HT1080 (cell line): ENCODE measurements at regions not wholly inside any gene's neighbourhood (a gene's known extent, or its start where the extent isn't known, plus 50 kb on each side); places are given as distances from the start of the nearest gene placed in this dataset.

ENCODE experiments used
- DNase-seq: peaks from one replicate; pipeline ENCODE4 v3.0.0-alpha.2; 2015; ENCODE audit warnings: low read depth

DNA sequence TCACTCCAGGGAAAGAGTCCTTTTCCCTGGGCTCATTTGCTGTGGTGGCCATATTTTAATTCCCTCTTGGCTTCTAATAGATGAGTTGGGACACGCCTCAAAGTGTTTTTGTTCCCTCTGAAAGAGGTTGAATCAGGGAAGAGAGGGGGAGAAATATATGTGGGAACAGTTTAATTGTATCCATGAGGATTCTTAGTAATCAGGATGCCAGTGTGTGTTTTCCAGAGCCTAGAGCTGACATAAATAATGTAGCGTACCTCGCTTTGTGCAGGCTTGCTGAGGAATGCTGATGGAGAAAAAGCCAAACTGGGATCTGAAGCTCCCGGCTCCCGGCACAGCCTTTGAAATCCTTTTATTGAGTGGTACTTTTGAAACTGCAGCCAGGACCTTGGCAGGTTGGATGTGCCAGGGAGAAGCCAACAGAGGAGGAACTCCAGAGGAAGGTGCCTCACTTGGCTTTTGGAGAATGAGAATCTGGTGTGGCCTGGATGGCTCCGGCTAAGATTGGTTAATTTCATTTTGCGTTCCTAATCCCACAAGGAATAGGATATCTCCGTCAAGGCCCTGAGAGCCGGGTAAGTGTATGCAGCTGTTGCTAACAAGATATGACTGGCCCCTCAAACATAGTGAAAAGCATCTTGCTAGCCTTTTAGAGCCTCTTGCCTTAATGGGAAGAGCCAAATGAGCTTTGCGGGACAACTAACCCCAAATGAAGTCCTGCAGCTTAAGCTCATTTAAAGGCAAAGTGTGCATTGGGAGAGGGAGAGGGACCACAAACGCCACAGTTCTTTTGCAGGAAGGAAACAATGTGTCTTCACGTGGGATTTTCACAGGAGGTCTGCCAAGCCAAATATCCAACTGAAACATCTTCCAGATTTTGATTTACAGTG, 471.1 kb upstream of the WWC1 start:
- DNase-seq = no peak

GRCh38 chr5:167821151-167821550, 470.3 kb upstream of the WWC1 start:
- no peak for DNase-seq

GRCh38 chr5:167821669-167822068, 469.8 kb upstream of the WWC1 start:
- DNase-seq = no peak

DNA sequence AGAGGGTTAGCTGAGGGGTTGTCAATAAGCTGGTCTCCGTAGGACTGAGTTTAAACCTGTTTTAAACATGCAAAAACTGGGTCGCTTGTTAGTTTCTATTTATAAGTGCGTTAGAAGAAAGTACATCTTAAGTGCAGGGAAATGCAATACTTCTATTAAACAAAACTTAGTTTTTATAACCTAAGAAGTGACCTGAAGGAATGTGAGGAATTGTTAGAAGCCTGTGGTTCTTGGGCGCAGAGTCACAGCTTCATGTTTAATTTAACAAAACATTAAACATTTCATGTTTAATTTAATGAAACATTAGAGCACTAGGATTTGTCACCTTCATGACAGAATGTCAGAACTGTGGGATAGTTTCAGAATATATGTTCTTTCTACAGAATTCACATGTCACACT, 469.2 kb upstream of the WWC1 start:
- DNase-seq = no peak

GRCh38 chr5:167823405-167823804, 468.0 kb upstream of the WWC1 start:
- no peak for DNase-seq

DNA sequence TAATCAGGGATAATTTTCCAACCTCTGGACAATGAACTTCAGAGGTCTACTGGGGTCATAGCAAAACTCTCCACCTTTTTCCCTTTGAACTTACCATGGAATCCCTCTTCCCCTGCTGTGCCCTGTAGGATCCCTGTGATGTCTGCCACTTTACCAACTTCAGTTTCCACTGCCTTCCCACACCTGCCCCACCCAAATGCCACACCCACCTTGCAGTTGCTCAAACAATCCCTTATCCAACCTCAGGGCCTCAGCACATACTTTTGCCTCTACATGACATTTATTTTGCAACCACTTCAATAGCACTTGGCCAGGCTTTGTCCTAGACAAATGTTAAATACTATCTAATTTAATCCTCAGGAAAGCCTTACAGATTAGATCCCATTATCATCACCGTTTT, 463.7 kb upstream of the WWC1 start:
- no peak for DNase-seq

- no peak for DNase-seq
These were observed 459.5 kb upstream of the WWC1 start for GRCh38 chr5:167831754-167832504.

GRCh38 chr5:167832609-167833008, 458.8 kb upstream of the WWC1 start:
- no peak for DNase-seq

GRCh38 chr5:167833456-167833855, 458.0 kb upstream of the WWC1 start:
- no peak for DNase-seq

GRCh38 chr5:167835146-167835545, 456.3 kb upstream of the WWC1 start:
- DNase-seq = no peak

GRCh38 chr5:167837127-167837526, 454.3 kb upstream of the WWC1 start:
- DNase-seq = no peak

DNA sequence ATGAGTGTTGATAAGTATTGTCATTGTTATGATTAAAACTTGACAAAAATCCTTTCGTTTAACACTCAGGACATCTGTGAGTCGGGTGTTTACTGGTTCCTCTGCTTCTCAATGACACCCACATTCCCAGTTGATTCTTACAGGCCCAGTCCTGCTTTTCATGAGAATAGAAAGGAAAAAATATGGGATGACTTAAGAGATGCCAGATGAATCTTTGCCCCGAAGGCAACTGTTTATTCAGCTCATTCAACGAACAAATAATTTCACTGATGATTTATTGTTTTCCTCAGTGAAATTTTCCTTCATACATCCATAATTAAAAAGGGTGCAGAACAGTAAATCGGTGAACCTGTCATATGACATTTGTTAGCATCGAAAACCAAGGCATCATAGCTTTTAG, 452.4 kb upstream of the WWC1 start:
- DNase-seq = no peak

DNA sequence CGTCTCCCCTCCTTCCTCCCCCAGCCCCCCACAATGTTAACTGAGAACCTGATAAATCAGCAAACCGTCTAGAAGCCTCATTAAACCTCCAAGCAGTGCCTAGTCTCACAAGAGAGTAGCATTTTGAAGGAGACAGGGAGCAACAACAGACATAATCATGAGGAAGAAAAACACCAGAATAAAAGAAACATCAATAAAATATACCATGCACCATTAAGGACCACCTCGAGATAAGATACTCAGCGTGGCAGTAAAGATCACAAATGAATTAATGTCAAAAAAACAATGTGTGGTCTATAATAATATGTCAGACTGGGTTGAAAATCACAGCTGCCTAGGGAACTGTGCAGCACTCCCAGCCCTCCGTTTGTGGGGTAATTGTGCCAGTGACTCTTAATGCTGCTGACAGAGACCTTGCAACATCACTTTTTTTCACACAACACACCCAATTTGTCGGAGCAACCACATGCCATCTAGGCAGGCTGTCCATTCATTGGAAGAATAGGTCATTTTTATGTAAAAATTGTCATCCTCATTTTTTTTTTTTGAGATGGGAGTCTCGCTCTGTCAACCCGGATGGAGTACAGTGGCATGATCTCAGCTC, 450.8 kb upstream of the WWC1 start:
- DNase-seq = no peak

DNA sequence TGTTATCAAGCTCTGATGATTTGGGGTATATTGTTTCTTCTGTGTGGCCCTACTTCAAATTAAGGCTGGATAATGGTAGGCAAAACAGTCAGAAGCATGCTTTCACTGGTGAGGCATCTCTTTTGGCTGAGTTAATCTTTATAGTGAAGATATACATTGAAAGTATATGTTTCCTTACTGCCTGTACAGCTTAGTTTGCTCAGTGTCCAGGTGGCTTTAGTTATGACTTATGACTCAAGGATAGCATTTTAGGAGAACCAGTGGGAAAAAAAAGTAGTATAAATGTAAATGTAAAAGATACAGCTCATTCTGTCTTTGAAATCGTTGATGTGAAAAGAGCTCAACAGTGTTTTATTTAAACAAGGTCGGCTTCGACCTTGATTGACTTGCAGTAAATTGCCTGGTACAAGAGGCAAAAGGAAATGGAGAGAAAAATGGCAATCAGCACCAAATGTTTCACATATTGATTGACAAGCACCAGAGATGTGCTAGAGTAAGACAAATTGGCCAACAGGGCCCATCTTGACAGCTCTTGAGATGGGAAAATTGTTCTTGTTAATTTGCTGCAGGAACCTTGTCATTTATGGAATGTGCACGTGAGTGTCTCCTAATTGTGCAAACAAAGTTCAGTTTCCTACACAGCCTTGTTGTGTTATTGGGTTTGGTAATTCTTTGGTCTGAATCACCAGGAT, 447.4 kb upstream of the WWC1 start:
- no peak for DNase-seq

DNA sequence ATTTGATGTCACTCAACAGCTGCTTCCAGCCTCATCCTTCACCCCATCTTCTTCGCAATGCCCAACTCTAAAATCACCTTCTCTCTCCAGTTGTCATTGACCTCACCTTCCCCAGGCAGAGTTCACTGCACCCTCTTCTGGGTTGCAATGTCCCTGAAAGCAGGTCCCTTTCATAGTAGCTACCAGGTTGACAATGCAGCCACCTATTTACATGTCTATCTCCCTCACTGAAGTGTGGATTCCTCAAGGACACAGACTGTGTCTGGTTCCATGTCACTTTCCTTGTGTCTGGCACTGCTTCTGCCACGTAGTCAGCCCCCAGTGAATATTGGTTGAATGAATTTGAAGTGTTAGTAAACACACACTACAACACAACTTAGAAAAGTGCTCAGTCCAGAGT, 445.5 kb upstream of the WWC1 start:
- DNase-seq = no peak

- no peak for DNase-seq
These were observed 441.6 kb upstream of the WWC1 start for GRCh38 chr5:167849874-167850273.

DNA sequence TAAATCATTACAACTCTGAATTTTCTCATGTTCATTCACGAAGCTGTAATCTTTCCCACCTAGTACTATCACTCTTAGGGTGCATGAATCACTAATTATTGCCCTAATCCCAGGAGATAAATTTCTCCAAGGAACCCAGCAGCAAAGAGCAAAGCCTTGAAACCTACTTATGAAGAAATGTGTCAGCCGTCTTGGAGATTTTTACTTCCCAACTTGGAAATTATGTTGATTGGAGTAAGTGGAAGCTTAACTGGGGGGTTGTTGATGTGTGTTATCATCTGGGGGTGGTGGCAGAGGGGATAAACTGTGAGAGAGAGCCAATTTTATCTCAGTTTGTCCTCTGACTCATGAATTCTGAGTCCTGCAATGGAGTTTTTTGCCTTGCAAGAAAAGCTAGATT, 440.5 kb upstream of the WWC1 start:
- DNase-seq = no peak

- no peak for DNase-seq
These were observed 440.0 kb upstream of the WWC1 start for GRCh38 chr5:167851416-167851815.

- no peak for DNase-seq
These were observed 438.9 kb upstream of the WWC1 start for GRCh38 chr5:167852515-167852914.

DNA sequence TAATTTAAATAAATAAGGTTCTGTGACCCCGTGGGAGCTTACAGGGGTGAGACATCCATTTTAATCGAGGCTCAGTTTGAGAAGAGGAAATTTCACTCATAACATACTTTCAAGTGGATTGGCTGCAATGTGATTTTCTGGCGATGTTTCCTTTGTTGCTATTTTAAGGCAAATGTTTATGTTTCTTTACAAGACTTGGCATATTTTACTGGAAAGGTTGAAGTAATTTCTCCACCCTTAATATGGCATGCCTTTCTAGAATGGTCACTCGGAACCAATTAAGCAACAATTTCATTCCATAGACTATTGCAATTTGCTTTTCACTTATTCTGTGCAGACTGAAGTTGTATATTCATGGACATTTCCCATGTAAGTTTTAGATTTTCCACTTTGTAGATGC, 438.0 kb upstream of the WWC1 start:
- DNase-seq = no peak

- no peak for DNase-seq
These were observed 435.6 kb upstream of the WWC1 start for GRCh38 chr5:167855818-167856217.

GRCh38 chr5:167857321-167857720, 434.1 kb upstream of the WWC1 start:
- DNase-seq = no peak
